ENCODE measurements at regions not wholly inside any gene's neighbourhood (a gene's known extent, or its start where the extent isn't known, plus 50 kb on each side); places are given as distances from the start of the nearest gene placed in this dataset.

- TF ChIP-seq, protein P1, sequence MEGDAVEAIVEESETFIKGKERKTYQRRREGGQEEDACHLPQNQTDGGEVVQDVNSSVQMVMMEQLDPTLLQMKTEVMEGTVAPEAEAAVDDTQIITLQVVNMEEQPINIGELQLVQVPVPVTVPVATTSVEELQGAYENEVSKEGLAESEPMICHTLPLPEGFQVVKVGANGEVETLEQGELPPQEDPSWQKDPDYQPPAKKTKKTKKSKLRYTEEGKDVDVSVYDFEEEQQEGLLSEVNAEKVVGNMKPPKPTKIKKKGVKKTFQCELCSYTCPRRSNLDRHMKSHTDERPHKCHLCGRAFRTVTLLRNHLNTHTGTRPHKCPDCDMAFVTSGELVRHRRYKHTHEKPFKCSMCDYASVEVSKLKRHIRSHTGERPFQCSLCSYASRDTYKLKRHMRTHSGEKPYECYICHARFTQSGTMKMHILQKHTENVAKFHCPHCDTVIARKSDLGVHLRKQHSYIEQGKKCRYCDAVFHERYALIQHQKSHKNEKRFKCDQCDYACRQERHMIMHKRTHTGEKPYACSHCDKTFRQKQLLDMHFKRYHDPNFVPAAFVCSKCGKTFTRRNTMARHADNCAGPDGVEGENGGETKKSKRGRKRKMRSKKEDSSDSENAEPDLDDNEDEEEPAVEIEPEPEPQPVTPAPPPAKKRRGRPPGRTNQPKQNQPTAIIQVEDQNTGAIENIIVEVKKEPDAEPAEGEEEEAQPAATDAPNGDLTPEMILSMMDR (IDR thresholded peaks at IDR 0.05), result no peak
- ATAC-seq (no peak), DNase-seq (no peak)
- no peak overlapping the region for H3K27ac ChIP-seq
- intact Hi-C loops (cut with DNase I), result no loop called here
- no peaks in the 10 kb centered on the region for H3K4me1 ChIP-seq
- no peak overlapping the region for H3K4me3 ChIP-seq
- H3K9me3 ChIP-seq, result peaks cover 10% of the 10 kb centered on the region
- no peaks in the 10 kb centered on the region for H3K27me3 ChIP-seq (ENCODE audit: low read depth)
- no peaks in the 10 kb centered on the region for H3K36me3 ChIP-seq
Measured at GRCh38 chr18:78894033-78894305, 85.6 kb upstream of the SALL3 start.

- H3K4me3 ChIP-seq, result no peak overlapping the region
- no peak overlapping the region for H3K27ac ChIP-seq
- H3K36me3 ChIP-seq, result no peaks in the 10 kb centered on the region
- no peaks in the 10 kb centered on the region for H3K27me3 ChIP-seq (ENCODE audit: low read depth)
- TF ChIP-seq, protein P1 (IDR thresholded peaks at IDR 0.05), result no peak
- DNase-seq (no peak), ATAC-seq (no peak)
- intact Hi-C loops (cut with DNase I), result no loop called here
- H3K4me1 ChIP-seq, result no peaks in the 10 kb centered on the region
- H3K9me3 ChIP-seq, result no peaks in the 10 kb centered on the region
Measured at GRCh38 chr18:78895207-78896001, 84.2 kb upstream of the SALL3 start.

DNA sequence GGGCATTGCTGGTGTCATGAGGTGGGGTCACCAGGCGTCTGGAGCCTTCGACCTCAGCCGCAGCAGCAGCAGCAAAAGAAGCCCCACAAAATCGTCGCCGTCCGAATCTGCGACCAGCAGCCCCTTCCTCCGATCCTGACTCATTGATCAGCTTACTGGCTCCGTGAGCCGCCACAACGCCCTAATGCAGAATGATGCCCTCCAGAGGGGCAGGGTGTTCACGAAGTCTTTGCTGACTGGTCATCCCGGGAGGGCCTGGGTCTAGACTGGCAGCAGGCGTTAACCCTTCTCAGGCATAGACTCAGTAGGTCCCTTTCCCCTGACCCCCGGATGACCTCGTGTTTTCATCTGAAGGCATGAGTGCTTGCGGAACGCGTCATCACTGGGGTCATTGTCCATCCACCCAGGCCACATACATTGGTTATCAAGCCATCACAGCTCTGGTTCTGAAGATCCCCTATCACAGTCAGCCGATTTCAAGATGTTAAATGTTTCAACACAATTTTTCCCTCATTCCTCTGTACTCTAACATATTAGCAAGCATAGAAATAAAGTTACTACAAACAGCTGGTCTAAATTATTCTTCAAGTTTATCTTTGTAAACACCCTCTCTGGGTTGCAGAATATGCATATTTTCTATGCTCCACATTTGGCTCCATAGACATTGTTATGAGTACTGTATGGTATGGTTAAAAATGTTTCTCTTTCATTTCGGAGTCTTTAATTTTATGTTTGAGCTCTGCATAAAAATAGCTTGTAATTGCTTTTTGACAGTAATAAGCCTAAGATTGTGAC lies 83.3 kb upstream of the SALL3 start:
- Histone ChIP-seq H3K4me3 (no peak overlapping the region), H3K4me1 (no peaks in the 10 kb centered on the region), H3K36me3 (no peaks in the 10 kb centered on the region), H3K9me3 (no peaks in the 10 kb centered on the region), H3K27ac (no peak overlapping the region), H3K27me3 (ENCODE audit: low read depth) (no peaks in the 10 kb centered on the region)
- no peak for ATAC-seq
- intact Hi-C loops (cut with DNase I), result no loop called here
- TF ChIP-seq, protein P1 (IDR thresholded peaks at IDR 0.05), result no peak
- no peak for DNase-seq

GRCh38 chr18:78898066-78898465 lies 81.6 kb upstream of the SALL3 start:
- Histone ChIP-seq H3K4me3 (no peak overlapping the region), H3K36me3 (no peaks in the 10 kb centered on the region), H3K27ac (no peak overlapping the region), H3K9me3 (no peaks in the 10 kb centered on the region), H3K4me1 (no peaks in the 10 kb centered on the region), H3K27me3 (ENCODE audit: low read depth) (peaks cover 3% of the 10 kb centered on the region)
- intact Hi-C loops (cut with DNase I), result no loop called here
- DNase-seq (no peak), ATAC-seq (no peak)
- TF ChIP-seq, protein P1 (IDR thresholded peaks at IDR 0.05), result no peak

DNA sequence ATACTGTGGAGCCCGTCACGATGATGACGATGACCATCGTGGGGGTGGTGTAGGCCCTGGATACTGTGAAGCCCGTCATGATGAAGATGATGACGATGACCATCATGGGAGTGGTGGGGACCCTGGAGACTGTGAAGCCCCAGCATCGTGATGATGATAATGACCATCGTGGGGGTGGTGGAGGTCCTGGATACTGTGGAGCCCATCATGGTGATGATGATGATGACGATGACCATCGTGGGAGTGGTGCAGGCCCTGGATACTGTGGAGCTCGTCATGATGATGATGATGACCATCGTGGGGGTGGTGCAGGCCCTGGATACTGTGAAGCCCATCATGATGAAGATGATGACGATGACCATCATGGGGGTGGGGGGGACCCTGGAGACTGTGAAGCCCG lies 81.0 kb upstream of the SALL3 start:
- ATAC-seq, result no peak
- intact Hi-C loops (cut with DNase I), result no loop called here
- TF ChIP-seq, protein P1 (IDR thresholded peaks at IDR 0.05), result no peak

More for the DNA sequence above, 81.0 kb upstream of the SALL3 start:
- H3K36me3 ChIP-seq, result no peaks in the 10 kb centered on the region
- no peak overlapping the region for H3K4me3 ChIP-seq
- no peaks in the 10 kb centered on the region for H3K9me3 ChIP-seq
- no peaks in the 10 kb centered on the region for H3K4me1 ChIP-seq
- no peak overlapping the region for H3K27ac ChIP-seq
- no peak for DNase-seq
- H3K27me3 ChIP-seq (ENCODE audit: low read depth), result peaks cover 3% of the 10 kb centered on the region

Data from lower lobe of right lung (tissue), 2 donors.